HG03135 (cell line): ENCODE measurements at regions not wholly inside any gene's neighbourhood (a gene's known extent, or its start where the extent isn't known, plus 50 kb on each side); places are given as distances from the start of the nearest gene placed in this dataset.

Experiments used
- ATAC-seq: cut with Tn5 transposase; IDR thresholded peaks from one replicate; pipeline ENCODE4 v1.9.1; 2021; ENCODE audit warnings: mild to moderate bottlenecking, moderate library complexity; ENCODE audit not compliant: unreplicated experiment

- no peak for ATAC-seq
These were observed 883.8 kb downstream of the NSUN3 start for GRCh38 chr3:94946683-94947082.

GRCh38 chr3:94961423-94962100 is 898.7 kb downstream of the NSUN3 start:
- no peak for ATAC-seq

DNA sequence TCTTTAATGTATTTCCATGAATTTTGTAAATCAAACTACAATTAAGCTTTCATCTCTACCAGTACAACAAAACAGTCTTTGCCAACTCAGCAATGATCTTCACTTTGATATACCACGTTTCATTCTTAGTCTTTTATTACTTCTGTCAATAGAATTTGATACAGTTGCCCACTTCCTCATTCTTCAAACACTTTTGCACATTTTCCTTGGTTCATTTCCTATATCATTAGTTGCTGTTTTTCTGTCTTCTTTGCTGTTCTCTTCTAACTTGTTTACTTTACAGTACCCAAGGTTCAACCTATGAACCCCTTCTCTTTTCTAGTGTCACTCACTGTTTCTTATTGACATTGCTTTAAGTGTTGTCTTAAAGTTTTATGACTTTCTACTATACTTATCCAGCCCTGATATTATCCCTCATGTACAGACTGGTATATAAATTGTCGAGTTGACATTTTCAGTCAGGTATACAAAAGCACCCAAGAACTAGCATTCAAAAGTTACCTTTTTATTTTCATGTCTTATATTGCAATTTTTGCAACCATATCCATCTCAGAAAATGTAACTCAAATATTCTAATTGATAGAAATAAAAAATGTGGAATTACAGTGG is 903.1 kb downstream of the NSUN3 start:
- no peak for ATAC-seq

DNA sequence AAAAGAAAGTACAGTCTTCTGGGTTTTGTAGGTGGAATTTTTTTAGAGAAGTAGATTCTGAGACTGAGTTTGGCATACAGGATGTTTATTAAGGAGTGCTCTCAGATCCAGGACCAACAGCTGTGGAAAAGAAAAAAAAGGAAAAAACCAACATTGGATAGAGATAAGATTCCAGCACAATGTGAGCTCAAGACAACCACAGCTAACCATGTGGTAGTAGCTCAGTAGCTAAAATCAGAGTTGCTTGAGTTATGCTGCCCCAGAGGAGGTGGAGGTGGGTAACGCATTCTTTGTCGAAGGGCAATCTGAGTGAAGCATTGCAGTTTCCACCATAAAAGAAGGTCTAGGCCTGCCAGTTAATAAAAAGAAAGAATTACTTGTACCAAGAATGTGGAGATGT is 904.3 kb downstream of the NSUN3 start:
- no peak for ATAC-seq

- ATAC-seq, result no peak
These were observed 905.7 kb downstream of the NSUN3 start for GRCh38 chr3:94968519-94968918.

- no peak for ATAC-seq
These were observed 909.2 kb downstream of the NSUN3 start for GRCh38 chr3:94972066-94972465.

- ATAC-seq, result no peak
These were observed 915.2 kb downstream of the NSUN3 start for GRCh38 chr3:94978084-94978483.

- ATAC-seq, result no peak
These were observed 922.9 kb downstream of the NSUN3 start for GRCh38 chr3:94985778-94986177.

DNA sequence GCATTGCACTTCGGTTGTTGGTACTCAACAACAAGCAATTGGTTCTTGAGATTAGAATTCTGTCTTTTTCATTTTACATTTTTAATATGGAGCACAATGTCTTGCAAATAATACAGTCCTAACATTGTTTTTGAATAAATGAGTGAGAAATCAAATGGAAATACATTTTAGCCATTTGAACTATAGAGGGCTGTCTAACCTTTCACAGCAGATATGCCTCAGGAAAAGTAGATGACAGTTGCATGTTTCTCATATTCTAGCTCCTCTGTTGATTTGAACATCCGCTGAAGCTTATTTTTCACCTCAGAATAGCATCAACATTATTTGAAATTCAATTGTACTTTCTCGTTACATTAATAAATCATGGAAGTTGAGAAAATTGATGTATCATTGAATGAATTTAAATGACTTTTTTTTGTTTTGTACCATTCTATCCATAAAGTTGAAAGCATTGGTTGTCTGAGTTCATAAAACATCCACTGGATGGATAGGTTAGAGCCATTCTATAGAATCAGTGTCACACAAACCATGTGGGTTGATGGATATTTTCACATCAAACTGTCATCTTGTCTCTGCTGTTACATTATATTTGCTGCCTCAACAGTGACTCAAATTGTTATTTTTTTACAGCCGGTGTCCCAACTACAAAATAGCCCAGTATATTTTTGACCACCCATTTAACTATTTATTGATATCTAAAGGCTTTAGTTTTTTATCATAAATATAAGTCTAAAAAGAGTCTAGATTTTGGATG is 928.3 kb downstream of the NSUN3 start:
- ATAC-seq, result no peak

- ATAC-seq, result no peak
These were observed 933.9 kb downstream of the NSUN3 start for GRCh38 chr3:94996743-94997142.

GRCh38 chr3:95002438-95003046 is 939.7 kb downstream of the NSUN3 start:
- no peak for ATAC-seq

- no peak for ATAC-seq
These were observed 965.8 kb downstream of the NSUN3 start for GRCh38 chr3:95028688-95029087.

DNA sequence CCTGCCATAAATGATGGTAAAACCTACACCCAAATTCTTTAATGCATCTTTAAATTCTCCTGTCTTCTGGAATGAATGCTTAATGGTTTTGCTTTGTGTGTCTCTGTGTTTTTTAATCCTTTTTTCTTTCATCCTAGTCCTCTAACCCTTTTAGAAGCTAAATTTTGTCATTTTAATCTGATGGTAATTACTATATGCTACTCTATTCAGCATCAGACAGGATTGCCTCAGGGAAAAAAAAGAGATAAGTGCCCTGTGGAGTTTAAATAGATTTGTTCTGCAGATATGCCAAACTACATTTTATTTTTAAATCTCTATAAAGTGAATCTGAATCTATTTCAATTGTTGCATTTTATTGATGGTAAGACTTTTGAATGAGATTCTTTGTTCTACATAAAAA is 966.8 kb downstream of the NSUN3 start:
- ATAC-seq, result no peak

DNA sequence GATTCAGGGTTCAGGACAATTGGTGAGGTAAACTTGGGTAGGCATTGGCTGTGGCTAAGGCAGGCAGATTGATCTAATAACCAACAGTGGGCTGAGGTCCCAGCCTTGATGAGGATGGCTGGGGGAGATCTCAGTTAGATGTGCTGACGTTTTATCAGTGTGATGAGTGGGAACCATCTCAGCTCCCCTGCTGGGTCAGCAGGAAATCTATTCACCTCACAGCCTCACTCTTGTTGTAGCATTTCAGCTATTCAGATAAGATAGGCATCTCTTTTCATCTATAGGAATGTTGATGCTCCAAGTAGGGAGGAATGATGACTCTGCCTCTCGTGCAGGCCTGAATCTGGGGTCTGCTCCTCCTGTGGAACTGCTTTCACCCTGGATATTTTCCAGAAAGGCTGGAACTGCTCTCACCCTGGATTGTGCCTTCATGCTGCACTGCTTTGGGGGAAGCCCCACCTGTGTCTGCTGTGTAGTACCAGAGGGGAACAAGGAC is 973.7 kb downstream of the NSUN3 start:
- ATAC-seq, result no peak

- ATAC-seq, result no peak
These were observed 974.2 kb downstream of the NSUN3 start for GRCh38 chr3:95037097-95037496.

- no peak for ATAC-seq
These were observed 975.1 kb downstream of the NSUN3 start for GRCh38 chr3:95037927-95038326.

- no peak for ATAC-seq
These were observed 981.2 kb downstream of the NSUN3 start for GRCh38 chr3:95044101-95044500.

DNA sequence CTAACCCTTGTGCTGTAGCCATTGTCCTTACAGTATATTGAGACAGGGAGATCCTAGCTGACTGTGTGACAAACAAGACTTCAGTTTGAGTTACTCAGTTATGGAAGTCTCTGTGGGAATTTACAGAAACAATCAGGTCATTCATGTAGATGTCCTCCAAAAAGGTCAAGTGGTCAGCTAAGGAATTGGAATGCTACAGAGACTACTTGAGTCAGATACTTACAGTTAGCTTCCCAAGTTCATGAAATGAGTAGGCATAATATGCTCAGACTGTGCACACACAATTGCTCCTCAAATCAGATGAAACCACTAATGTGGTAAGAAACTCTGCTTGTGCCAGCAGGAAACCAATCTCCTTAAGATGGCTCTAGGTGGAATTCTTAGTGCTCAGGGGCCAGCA is 985.7 kb downstream of the NSUN3 start:
- no peak for ATAC-seq

- ATAC-seq, result no peak
These were observed 987.0 kb downstream of the NSUN3 start for GRCh38 chr3:95049841-95050240.

DNA sequence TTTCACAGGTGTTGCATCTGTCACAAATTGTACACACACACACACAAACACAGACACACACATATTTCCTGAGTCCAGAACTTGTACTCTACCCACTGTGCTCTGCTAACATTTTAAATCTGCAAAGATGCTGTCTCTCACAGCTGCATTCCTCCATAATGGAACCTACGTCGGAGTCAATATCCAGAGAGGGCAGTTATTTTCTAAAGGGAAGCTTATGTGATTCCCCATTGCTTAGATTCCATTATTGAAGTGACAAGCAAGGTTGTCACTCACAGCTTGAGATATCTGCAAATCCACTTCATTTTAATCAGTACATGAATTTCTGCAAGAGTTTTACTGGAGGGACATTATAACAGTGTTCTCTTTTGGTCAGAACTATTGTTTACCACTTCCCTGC is 992.4 kb downstream of the NSUN3 start:
- no peak for ATAC-seq

GRCh38 chr3:95082191-95082590 is 1019.3 kb downstream of the NSUN3 start:
- no peak for ATAC-seq

DNA sequence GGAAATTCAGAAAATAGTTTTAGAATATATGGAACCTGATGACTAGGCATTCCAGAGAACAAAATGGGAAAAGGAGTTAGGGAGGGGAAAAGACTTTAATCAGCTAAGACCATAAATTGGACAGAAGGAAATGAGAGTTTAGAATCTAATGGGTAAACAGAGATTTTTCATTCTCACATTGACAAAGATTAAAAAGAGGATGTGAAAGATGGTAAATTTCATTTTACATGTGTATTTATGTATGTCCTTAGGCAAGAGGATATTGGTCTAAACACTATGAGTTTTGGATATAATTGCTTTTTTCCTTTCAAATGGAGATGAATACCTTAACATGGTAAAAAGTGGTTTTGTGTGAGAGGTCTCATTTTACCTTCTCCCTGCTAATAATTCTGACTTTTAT is 1021.9 kb downstream of the NSUN3 start:
- no peak for ATAC-seq
